8988T (cell line): ENCODE measurements at regions not wholly inside any gene's neighbourhood (a gene's known extent, or its start where the extent isn't known, plus 50 kb on each side); places are given as distances from the start of the nearest gene placed in this dataset.
"Not testable (repeated sequence)": the region's sequence is repeated elsewhere in the genome, so short reads cannot be mapped to it uniquely, and the experiment has no call there.

Experiments used
- DNase-seq: peaks from one replicate; pipeline ENCODE4 v3.0.0; 2011

DNA sequence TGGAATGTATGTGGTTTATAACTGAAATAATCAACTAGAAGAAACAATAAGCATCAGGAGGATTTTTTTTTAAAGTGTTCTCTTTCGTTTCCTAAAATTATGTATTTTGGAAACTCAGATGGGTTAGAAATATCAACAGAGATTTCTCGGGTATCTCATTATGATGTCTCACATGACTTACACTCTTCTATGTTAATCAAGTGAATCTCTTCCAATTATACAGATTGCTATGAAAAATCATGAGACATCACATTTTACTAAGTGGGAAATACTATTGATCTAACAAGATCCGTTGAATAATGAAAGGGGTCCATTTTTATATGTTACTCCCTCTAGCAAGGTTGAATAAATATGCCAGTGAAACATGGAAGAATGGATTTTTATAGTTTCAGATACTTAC lies 54.7 kb upstream of the NRIP1 start:
- DNase-seq: no peak

DNA sequence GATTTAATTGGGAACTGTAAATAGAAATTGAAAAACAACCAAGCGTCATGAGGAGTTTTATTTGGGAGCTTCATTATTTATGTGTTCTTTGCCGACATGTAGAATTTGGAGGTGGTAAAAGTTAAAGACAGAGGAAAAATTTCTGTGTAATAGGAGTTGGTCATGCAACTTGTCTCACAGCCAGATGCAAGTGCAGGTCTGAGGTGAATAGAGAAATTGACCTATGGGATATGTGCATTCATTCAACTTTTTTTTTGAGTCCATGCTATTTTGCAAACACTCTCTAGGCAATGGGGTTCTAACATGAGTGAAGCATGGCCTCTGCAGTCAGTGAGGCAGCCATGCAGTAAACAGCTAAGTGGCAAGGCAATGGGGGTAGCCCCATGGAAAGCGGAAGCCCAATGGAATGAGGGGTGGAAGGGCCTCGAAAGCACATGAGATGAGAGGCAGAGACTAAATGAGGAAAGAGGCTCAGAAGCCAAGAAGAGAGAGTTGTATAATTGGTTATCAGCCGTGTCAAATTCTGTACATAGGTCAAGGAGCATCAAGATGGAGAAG lies 56.4 kb upstream of the NRIP1 start:
- DNase-seq: no peak

DNA sequence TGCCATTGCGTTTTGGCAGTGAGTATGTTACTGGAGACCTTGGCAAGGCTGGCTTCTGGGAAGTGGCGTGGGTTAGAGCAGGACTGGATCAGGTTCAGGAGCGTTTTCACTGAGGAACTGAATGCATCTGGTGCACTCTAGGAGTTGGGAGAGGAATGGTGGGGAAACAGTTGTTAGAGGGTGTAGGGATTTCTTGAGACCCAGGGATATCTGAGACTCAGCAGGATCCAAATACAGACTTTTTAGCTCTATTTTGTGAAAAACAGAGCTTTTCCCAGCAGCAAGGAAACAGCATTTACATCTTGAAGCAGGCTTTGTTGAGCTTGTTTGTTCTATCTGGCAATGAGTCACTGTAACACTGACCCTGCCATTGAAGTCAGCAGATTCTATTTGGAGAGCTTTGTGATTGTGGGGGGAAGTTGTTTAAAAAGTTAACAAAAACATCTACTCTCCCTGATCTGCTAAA lies 56.9 kb upstream of the NRIP1 start:
- DNase-seq: no peak

DNA sequence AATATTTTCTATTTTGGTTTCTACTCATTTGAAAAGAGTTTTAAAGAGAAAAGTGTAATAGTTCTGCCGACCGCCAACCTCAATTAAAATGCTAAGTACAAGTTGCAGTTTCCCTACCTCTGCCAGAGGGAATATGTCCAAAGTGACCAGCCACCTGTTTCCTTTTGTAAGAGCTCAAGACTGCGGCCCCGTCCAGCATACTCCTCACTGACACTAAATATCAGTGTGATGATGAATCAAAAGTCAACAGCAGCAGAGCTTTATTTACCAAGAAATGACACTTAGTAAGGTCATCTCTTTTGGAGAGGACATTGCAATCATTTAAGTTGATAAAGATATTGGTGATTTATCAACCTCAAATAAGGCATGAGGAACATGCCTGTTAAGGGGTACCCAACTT lies 57.4 kb upstream of the NRIP1 start:
- no peak for DNase-seq

DNA sequence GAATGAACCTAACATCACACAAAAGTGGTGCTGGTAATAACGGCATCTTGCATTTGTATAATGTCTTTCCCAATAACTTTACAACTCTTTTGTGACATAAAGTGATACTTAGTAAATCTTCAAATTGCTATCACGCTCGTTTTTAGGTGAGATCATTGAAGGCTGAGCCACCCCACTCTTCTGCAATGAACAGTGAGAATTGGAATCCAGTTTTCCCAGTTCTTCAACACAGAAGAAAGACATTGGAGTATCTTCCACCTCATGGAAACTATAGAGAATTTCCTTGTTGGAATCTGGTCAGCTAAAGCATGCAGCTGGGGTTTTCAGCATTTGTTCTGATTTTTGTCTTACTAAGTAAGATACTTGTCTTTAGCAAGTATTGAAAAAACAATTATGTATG lies 59.9 kb upstream of the NRIP1 start:
- DNase-seq: no peak

DNA sequence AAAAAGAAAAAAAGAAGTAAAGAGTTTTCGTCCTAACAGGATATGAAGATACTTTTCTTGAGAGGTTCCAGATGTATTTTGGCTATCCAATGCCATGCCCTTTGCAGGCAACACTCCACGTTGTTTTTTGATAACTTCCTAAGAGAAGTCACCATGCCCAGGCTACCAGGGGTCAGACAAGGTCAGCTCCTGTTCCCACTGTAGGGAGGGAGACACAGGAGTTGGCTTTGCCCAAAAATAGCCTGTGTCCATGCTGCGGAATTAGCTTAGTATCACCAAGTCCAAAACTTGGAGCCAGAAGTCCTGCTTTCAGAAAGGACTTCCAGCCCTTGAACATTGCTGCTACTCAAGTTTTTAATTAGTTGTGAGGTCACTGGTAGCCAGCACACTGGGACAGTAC lies 62.1 kb upstream of the NRIP1 start:
- DNase-seq: no peak

DNA sequence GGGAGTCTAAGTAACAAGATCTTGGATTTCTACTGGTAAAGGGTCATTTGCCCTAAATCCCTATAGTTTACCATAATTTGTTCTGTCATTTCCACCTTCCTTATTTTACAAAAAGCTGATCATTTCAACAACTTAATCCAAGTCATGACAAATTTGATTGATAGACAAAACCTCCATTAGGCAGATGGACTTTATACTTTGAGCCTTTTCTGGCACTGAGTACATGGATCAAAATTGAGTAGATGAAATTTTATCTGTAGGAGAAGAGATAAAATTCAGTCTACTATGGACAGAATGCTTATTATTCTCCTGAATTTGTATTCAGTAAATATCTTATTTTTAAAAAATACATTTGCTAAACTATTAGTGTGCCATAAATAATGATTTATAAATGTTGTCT lies 62.6 kb upstream of the NRIP1 start:
- no peak for DNase-seq

DNA sequence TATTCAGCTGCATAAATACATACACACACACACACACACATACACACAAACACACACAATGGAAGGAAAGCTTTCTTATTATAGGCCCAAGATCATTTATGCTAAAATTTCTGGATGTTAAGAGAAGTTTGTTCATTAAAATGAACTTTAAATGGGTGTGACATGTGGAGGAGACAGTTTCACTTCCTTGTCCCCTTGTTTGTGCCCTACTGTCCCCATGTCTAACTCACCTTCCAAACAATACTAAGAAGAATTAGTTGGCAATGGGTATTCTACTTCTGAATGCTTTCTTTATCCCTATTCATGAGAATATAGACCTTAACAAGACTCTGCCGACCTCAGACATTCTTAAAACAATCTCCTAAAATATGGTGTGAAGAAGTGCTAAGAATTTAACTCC lies 63.5 kb upstream of the NRIP1 start:
- DNase-seq: no peak

DNA sequence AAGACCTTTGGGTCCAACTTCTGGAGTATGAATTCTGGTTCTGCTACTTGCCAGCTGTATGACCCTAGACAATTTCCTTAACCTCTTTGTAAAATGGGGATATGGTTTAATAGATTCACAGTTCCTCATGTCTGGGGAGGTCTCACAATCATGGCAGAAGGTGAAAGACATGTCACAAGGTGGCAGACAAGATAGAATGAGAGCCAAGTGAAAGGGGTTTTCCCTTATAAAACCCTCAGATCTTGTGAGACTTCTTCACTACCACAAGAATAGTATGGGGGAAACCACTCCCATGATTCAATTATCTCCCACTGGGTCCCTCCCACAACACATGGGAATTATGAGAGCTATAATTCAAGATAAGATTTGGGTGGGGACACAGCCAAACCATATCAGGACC lies 63.9 kb upstream of the NRIP1 start:
- not testable (repeated sequence) for DNase-seq

DNA sequence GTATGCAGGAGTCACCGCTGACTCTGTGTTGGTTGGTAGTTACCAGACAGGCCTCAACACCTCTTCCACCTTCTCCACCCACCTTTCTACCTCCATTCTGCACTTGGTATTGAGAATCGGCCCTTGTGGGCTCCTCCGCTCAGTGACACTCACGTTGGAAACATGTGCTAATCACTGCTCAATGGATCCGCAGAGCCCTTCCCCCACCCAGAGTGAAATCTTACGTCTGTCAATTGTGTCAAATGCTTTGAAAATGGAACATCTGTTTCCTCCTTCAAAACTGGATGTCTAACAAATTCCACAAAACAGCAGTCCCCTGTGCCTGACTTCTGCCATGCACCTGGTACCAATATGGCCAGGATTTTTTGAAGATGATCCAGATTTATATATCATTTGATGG lies 65.5 kb upstream of the NRIP1 start:
- DNase-seq: no peak

DNA sequence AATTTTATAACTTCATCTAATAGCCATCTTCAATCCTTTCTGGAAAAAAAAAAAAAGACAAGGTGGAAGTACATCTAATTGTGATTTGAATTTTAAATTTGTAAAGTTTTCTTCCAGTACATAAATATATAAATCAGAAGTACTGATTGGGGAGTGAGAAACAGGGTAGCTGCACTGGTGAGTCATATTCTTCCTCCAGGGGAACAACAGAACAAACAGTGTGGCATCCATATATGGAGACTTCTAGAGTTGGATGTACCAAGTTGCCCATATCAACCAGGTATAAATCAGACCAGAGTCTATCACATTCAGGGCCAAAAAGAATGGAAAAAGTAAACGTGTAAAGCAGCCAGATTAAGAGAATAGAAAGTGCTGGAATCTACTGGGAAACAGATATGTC lies 66.0 kb upstream of the NRIP1 start:
- DNase-seq: no peak

DNA sequence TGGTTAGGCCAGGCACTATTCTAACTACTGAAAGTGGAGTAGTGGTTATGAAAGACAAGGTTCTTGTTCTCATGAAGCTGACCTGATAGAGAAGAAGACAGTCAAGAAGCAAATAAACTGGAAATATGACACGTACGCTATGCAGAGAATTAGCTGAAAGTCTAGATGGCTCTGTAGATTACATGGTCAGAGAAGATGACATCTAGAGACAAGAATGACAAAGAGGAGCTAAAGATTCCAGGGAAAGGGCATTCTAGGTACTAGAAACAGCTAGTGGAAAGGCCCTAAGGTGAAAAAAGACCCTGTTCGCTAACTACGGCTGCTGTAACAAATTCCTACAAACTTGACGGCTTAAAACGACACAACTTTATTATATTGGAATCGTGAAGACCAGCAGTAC lies 68.0 kb upstream of the NRIP1 start:
- no peak for DNase-seq

DNA sequence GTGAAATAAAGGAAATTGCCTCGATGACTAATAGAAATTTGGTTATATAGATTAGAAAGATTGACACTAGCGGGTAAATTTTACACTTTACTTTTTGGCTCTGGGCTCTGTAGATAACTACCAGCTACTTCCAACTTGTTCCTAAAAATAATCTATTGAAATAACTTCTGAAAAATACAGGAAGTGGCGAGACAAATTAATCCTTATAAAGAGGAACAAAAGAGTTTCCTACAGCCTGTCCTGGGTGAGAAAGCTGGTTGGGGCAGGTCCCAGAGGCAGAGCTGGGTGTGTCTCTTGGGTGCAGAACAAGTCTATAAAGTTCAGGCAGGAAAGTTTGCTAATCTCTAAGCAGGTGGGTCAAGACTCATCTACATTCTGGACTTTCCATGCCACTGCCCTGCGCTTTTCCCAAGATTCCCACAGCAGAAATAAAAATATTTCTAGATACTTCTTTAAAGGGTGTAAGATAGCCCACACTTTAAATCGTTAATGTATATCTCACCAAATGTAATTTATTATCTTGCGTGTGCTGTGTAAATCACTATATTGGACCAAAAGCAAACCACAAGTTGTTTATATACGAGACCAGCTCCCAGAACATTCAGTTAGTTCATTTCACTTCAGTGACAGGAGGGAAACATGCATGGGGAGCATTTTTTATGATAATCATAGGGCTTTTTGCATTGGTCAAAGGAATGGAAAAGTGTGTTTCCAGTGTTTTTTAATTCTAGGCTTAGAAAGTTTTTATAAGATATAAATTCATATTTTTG lies 70.1 kb upstream of the NRIP1 start:
- DNase-seq: no peak

DNA sequence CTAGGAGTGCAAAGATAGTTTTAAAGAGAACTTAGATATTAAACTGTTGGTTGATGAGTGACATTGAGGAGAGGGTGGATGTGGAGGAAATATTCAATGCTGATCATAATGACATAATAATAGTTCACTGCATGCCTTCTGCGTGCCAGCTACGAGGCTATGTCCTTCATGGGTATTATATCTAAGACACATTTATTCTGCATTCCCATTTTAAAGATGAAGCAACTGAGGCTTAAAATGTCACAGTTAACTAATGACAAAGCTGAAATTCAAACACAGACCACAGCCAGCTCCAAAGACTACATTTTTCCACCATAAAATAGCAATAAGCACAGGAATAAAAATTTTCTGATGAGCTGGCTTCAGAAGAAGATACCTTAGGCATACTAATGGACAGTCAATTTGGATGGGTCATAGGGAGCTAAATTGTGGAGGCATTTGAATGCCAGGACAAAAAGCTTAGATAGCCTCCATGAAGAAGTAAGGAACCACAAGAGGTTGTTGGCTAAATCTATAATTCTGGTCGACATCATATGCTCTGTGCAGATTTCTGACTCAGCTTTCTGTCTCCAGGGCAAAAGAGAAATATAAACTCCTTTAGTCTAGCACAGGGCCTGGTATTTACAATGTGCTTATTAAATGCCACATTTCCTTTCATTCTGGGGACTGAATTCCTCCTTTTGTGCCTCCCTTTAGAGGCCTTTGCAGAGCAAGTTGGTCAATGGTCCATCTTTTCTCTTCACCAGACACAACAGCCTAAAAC lies 71.2 kb upstream of the NRIP1 start:
- no peak for DNase-seq

DNA sequence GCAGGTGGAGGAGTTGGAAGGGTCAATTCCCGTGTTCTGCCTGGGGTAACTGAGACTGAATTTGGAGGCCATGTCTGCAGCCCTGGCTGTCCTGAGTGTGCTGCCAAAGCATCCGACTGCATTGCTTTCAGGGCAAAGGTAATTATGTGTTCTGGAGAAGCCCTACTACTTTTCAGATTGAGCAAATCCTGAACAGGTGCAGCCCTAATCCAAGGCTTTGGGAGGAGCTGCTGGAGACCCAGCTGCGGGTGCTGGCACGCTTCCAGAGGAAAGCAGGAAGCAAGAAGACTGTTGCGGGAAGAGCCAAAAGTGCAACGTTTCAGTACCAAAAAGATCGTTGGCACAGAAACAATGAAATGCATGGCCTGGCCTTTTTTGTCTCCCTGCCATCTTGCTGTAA lies 73.7 kb upstream of the NRIP1 start:
- no peak for DNase-seq

DNA sequence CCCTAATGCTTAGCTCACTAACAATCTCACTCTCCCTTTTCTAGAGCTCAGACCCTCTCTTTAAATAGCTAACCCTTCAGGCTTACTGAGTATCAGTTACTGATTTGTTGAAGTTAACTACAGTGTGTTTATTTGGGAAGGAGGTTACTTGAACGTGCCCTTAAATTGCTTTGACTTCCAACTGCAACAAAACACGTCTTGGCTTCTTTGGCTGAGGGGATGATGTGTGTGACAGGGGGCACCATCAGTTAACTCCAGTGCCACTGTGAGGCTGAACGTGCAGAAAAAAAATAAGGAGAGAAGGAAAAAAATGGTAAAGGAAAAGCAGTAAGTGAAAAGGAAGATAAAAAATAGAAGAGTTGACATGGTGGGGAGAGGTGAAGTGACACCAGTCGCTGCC lies 75.1 kb upstream of the NRIP1 start:
- no peak for DNase-seq

DNA sequence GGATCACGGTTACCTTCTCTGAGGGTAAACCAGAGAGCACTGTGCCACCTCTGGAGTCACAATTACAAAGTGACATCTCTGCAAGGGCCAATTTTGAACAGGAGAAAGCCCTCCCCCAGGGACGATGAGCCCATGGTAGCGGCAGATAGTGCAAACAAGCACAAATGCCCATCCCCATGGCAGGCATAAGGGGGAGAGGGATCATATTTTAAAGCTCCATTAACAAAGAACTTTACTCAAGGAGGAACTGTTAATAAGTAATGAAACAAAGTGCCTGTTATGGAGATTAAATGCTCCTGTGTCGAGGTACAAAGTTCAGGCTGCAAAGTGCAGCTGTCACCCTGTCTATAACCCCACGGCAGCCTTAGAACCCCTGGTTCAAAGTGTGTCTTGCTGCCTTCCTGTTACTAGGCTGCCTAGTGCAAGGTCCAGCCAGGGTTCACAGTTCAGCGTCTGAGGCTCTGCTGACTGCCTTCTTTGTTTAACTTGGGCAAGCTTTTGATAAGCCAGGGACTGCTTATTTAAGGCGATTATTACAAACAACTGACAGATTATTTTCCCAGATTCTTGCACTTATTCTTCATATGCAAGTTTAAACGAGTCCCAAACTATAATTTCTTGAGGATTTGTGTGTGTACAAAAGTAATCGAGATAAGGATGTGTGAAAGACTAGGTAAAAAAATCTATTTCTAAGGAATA lies 75.7 kb upstream of the NRIP1 start:
- no peak for DNase-seq

DNA sequence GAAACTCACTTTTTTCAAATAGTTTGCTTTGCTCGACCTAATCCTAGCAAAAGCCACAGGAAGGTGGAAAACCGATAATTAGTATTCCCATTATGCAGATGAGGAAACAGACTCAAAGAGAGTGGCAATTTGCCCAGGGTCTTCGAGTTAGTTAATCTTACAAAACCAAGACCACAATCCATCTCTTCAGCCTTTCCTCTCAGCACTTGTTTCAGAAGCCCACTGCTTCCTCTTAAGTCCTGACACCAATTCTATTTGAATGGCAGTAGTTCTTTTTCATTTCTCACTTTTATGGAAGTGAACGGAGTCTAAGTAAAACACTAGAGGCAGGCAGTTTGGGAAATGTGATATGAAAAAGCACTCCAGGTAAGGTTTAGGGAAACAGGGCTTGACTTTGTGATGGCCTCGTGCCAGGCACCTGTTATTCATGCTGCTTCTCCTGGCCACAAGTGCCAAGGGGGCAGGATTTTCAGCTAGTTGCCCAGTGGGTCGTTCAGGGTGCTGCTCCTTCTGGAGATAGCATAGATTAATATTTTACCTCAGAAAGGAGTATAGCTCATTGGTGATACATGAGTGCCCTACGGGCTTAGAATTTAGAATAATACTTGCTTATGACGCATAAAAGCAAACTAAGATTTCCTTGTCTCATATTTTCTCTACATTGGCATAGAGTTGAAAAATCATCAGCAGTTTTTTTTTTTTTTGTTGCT lies 76.6 kb upstream of the NRIP1 start:
- no peak for DNase-seq

DNA sequence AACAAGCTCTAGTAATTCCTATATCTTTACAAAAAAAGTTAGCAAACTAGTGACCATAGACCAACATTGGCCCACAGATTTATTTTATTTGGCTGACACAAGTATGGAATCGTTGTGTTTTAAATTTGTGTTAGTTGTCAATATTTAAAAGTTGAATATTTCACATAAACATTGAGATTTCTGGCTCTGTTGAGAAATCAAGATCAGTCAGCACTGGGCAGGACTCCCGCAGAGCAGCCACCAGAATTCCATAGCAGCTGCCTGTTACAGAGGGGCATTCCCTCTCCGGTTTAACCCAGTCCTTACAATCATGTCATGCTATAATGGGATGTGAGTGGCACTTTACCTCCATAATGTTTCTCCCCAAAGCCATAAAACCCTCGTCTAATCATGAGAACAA lies 79.2 kb upstream of the NRIP1 start:
- no peak for DNase-seq

DNA sequence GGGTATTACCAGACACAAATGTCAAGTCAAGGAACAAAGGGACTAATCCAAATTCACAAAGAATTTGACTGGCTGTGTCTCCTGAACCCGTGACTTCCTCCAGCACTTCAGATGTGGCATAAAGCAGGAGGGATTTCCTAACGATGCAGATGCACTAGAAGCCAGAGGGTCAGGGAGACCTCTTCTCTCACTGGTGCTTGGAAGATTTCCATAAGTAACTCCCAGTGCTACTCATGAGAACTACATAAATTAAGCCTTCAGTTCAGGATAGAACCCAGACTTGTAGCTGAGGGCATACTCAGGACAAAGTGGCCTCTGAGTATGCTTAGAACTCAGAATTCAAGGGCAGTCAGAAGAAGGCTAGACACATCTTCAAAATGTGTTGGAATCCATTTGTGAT lies 83.6 kb upstream of the NRIP1 start:
- no peak for DNase-seq

DNA sequence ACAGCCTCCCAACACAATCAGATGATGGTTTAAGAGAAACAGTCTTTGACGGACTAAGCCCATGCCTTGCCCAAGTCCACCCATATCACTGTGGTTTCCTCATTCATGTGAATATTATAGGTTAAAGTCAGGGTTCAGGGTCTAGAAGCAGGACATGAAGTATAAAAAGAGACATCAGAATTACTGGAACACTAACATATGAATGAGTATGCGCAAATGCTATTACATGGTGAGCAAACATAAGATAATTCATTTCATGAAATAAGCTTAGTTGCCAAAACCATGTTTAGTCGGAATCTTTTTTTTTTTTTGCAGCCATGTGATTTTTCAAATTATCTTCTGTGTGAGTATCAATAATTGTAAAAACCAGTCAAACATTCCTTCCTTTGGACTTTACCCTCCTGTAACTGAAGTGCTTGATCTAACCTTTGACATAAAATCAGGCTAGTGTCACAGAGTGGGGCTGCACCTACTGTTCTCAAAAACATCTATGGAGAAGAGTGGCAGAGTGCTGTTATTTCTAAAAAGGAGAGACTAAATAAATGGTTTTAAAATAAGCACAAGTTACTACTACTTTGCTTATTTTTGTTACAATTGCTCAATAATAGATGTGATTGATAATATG lies 84.9 kb upstream of the NRIP1 start:
- DNase-seq: no peak

DNA sequence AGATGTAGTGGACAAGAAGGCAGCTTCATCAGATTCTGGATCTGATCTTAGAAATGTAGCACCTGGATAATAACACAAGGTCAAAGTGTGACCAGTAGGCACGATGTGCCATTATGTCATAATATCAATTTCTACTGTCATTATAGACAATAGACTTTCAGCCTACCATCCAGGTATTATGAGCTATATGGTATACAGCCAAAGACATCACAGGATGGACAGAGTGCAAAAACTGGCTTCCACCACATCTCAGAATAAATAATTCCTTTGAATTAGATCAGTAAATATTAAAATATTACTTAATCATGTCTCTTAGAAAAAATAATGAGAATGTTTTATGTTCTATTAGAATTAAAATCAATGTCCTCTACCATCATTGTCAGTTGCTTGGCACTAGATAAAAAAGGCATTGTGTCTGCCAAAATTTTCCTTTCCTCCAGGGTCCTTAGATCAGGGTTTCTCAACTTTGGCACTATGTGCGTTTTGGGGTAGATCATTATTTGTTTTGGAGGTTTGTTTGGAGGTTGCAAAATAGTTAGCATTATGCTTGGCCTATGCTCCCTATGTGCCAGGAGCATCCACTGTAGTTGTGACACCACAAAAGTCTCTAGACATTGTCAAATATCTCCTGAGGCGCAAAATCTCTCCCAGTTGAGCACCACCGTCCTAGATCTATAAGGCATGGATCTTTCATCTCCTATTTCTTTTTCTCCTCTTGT lies 86.7 kb upstream of the NRIP1 start:
- no peak for DNase-seq
